Lower leg skin (tissue), 4 donors: ENCODE measurements at regions not wholly inside any gene's neighbourhood (a gene's known extent, or its start where the extent isn't known, plus 50 kb on each side); places are given as distances from the start of the nearest gene placed in this dataset.

Experiments used
- DNase-seq, 2 donors: peaks; one replicate each; pipeline ENCODE4 v3.0.0-alpha.2; 2019; ENCODE audit warnings: low spot score in 2 of 2
- H3K4me3 ChIP-seq: fragments of 200-600 bp; sonication (generic); 2 replicates; pipeline ENCODE4 v1.5.1; 2017; ENCODE audit warnings: mild to moderate bottlenecking, low read depth; ENCODE audit not compliant: poor library complexity, severe bottlenecking
- POLR2A ChIP-seq, 2 donors: fragments of 450-650 bp; IDR thresholded peaks; one replicate each; pipeline ENCODE4 v1.6.1; 2016 to 2017; ENCODE audit warnings: antibody characterized with exemption in 2 of 2, mild to moderate bottlenecking in 1 of 2, moderate library complexity in 1 of 2
- WGBS, 2 donors: methylation state at CpG; one replicate each; pipeline ENCODE4 v1.1.5; 2018; 5-methylcytosine and 5-hydroxymethylcytosine counted together
- intact Hi-C: fragments of 100-400 bp; cut with DNase I; formaldehyde crosslinking; loops from one replicate; pipeline ENCODE4 v1.15.0; 2023; ENCODE audit warnings: low total_unique reads
- TF ChIP-seq, protein P1 (sequence below), 3 donors: fragments of 450-650 bp; IDR thresholded peaks; one replicate each; pipeline ENCODE4 v1.5.1; 2016; ENCODE audit warnings: antibody characterized with exemption in 3 of 3, mild to moderate bottlenecking in 3 of 3, moderate library complexity in 2 of 3

- H3K4me3 ChIP-seq: no peak overlapping the region
- TF ChIP-seq, protein P1, sequence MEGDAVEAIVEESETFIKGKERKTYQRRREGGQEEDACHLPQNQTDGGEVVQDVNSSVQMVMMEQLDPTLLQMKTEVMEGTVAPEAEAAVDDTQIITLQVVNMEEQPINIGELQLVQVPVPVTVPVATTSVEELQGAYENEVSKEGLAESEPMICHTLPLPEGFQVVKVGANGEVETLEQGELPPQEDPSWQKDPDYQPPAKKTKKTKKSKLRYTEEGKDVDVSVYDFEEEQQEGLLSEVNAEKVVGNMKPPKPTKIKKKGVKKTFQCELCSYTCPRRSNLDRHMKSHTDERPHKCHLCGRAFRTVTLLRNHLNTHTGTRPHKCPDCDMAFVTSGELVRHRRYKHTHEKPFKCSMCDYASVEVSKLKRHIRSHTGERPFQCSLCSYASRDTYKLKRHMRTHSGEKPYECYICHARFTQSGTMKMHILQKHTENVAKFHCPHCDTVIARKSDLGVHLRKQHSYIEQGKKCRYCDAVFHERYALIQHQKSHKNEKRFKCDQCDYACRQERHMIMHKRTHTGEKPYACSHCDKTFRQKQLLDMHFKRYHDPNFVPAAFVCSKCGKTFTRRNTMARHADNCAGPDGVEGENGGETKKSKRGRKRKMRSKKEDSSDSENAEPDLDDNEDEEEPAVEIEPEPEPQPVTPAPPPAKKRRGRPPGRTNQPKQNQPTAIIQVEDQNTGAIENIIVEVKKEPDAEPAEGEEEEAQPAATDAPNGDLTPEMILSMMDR (IDR thresholded peaks at IDR 0.05): no peak
- no peak for TF ChIP-seq POLR2A (IDR thresholded peaks at IDR 0.05)
- intact Hi-C loops: no loop called here
- DNase-seq: no peak
- WGBS, 2 donors: 37 to 52% methylated on average over 2 of the region's 2 CpGs
Observed at GRCh38 chrX:39227371-39227770, 426.1 kb downstream of the MID1IP1 start.

- TF ChIP-seq POLR2A (IDR thresholded peaks at IDR 0.05): no peak
- DNase-seq: no peak
- no peak overlapping the region for H3K4me3 ChIP-seq
- 73 to 84% methylated on average over 7 of the region's 7 CpGs for WGBS, 2 donors
- intact Hi-C loops: no loop called here
Observed at GRCh38 chrX:39238006-39238405, 436.7 kb downstream of the MID1IP1 start.

DNA sequence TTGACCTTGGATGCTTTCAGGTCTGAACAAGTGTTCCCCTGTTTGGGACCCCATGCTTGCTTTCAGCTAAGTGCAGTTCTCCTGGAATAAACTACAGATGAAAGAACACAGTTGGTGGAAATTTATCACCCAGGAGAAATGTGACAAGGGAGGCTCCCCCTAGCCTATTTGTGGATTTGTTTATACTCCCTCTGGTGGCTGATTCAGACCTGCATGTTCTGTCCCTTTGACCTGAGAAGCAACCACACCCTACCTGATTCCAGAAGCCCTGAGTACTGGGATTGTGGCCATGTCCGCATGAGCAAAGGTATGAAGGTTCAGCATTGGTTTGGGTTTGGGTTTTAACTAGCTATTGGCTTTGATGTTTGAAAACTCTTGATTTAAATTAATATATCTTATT is 440.9 kb downstream of the MID1IP1 start:
- no peak overlapping the region for H3K4me3 ChIP-seq
- intact Hi-C loops: no loop called here
- no peak for DNase-seq
- WGBS, 2 donors: 53 to 62% methylated on average over 1 of the region's 1 CpG
- TF ChIP-seq POLR2A (IDR thresholded peaks at IDR 0.05): no peak

DNA sequence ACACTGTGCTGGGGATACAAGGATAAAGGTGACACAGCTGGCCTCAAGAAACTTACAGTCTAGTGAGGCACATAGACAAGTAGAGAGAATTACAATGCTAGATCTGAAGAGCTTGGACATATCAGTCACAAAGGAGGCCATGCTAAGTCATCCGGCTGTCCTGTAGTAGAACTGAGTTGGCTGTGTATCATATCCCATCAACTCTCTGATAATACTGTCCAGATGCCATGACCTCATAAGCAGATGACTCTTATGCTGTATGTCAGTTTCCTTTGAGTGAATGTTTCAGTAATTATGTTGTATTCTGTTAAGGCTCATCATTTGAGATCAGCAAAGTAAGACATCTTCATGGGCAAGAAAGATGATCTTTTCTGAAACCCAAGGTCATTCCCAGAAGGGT is 442.9 kb downstream of the MID1IP1 start:
- WGBS, 2 donors: 59 to 65% methylated on average over 1 of the region's 1 CpG
- intact Hi-C loops: no loop called here
- TF ChIP-seq POLR2A (IDR thresholded peaks at IDR 0.05): no peak
- no peak overlapping the region for H3K4me3 ChIP-seq
- no peak for DNase-seq

GRCh38 chrX:39245024-39245423 is 443.8 kb downstream of the MID1IP1 start:
- intact Hi-C loops: no loop called here
- DNase-seq: no peak
- H3K4me3 ChIP-seq: no peak overlapping the region
- WGBS, 2 donors: 49 to 52% methylated on average over 2 of the region's 2 CpGs
- TF ChIP-seq, protein P1 (IDR thresholded peaks at IDR 0.05): no peak

DNA sequence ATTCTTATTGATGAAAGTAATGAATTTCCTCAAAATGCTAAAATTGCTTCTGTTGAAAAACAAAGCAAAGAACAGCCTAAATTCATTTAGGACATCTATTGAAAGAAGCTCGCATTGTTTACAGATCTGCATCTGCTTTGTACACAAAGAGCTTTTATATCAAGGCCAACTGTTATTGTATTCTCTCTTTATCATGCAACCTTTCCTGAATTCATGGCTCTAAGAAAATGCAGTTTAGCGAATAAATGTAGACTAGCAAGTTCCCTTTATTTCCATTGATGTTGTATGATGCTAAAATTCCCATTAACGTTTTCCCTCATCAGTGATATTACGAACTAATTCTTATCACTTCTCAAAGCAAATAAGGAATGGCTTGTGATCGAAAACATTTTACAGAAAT is 446.3 kb downstream of the MID1IP1 start:
- TF ChIP-seq POLR2A (IDR thresholded peaks at IDR 0.05): no peak
- TF ChIP-seq, protein P1 (IDR thresholded peaks at IDR 0.05): no peak
- no peak overlapping the region for H3K4me3 ChIP-seq
- WGBS, 2 donors: 80 to 91% methylated on average over 5 of the region's 5 CpGs
- intact Hi-C loops: no loop called here
- no peak for DNase-seq

DNA sequence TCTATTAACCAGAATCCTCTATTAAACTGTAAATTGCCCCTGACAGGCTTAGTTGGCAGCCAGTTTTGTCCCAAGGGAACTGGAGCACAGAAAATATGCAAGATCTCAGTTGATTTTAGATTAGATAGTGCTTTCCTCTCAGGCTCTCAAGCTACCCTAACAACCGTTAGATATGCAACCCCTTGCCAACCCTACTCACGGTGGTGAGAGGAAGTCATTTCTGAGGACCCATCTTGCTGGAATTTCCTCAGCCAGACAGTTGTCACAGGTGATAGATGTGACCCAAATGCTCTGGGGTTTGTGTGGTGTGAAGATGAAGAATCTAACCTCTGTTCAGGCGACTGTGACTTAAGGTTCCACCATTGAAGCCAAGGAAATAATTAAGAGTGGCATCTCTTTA is 447.1 kb downstream of the MID1IP1 start:
- no peak for TF ChIP-seq POLR2A (IDR thresholded peaks at IDR 0.05)
- TF ChIP-seq, protein P1 (IDR thresholded peaks at IDR 0.05): no peak
- intact Hi-C loops: no loop called here
- no peak overlapping the region for H3K4me3 ChIP-seq
- WGBS, 2 donors: 38 to 47% methylated on average over 3 of the region's 3 CpGs
- no peak for DNase-seq
